Endodermal cell (in vitro differentiated cells): ENCODE measurements at regions not wholly inside any gene's neighbourhood (a gene's known extent, or its start where the extent isn't known, plus 50 kb on each side); places are given as distances from the start of the nearest gene placed in this dataset.

Experiments
- DNase-seq: peaks from one replicate; pipeline ENCODE4 v3.0.0-alpha.2; 2017
- H3K27ac ChIP-seq: 2 replicates; pipeline ENCODE4 v1.5.1; 2013; ENCODE audit warnings: mild to moderate bottlenecking, low read depth, low read length, moderate library complexity
- H3K27me3 ChIP-seq: 2 replicates; pipeline ENCODE4 v1.6.1; 2013; ENCODE audit warnings: mild to moderate bottlenecking, low read length, moderate library complexity; ENCODE audit not compliant: insufficient read depth, control insufficient read depth, poor library complexity, severe bottlenecking
- H3K36me3 ChIP-seq: 2 replicates; pipeline ENCODE4 v1.7.0; 2013; ENCODE audit warnings: mild to moderate bottlenecking, low read length, moderate library complexity; ENCODE audit not compliant: control insufficient read depth, insufficient read depth
- H3K4me1 ChIP-seq: one replicate; pipeline ENCODE4 v1.7.0; 2013; ENCODE audit warnings: low read length; ENCODE audit not compliant: control insufficient read depth, insufficient read depth
- H3K4me3 ChIP-seq: 2 replicates; pipeline ENCODE4 v1.5.1; 2013; ENCODE audit warnings: mild to moderate bottlenecking, low read length, moderate library complexity
- H3K9ac ChIP-seq: 2 replicates; pipeline ENCODE4 v1.6.1; 2013; ENCODE audit warnings: mild to moderate bottlenecking, low read length, moderate library complexity; ENCODE audit not compliant: poor library complexity, severe bottlenecking; ENCODE audit errors: extremely low read depth
- H3K9me3 ChIP-seq: 2 replicates; pipeline ENCODE4 v1.6.1; 2013; ENCODE audit warnings: mild to moderate bottlenecking, low read length, moderate library complexity; ENCODE audit not compliant: control insufficient read depth
- H3K27ac Mint-ChIP-seq: 2 replicates; pipeline ENCODE4 v1.8.0; 2020; ENCODE audit warnings: mixed read lengths
- H3K27me3 Mint-ChIP-seq: 2 replicates; pipeline ENCODE4 v1.8.0; 2021; ENCODE audit warnings: mild to moderate bottlenecking, mixed read lengths; ENCODE audit not compliant: insufficient read depth
- H3K36me3 Mint-ChIP-seq: 2 replicates; pipeline ENCODE4 v1.8.0; 2020; ENCODE audit warnings: low read depth, mixed read lengths
- H3K4me1 Mint-ChIP-seq: 2 replicates; pipeline ENCODE4 v1.8.0; 2020; ENCODE audit warnings: mixed read lengths
- H3K4me3 Mint-ChIP-seq: 2 replicates; pipeline ENCODE4 v1.8.0; 2020; ENCODE audit warnings: mild to moderate bottlenecking, moderate library complexity, mixed read lengths
- H3K9me3 Mint-ChIP-seq: 2 replicates; pipeline ENCODE4 v1.8.0; 2020; ENCODE audit warnings: mild to moderate bottlenecking, mixed read lengths
- CTCF ChIP-seq: fragments of 200-600 bp; sonication (generic); conservative IDR thresholded peaks from 2 replicates; pipeline ENCODE4 v1.5.0; 2021; ENCODE audit warnings: antibody characterized with exemption, mild to moderate bottlenecking
- WGBS, 2 experiments: methylation state at CpG; one replicate each; pipeline versions ENCODE4 v1.1.5 to v1.1.7; 2013; ENCODE audit warnings: missing lambda C conversion rate in 2 of 2, mixed read lengths in 1 of 2; ENCODE audit not compliant: insufficient coverage in 1 of 2, insufficient read length in 1 of 2; 5-methylcytosine and 5-hydroxymethylcytosine counted together

DNA sequence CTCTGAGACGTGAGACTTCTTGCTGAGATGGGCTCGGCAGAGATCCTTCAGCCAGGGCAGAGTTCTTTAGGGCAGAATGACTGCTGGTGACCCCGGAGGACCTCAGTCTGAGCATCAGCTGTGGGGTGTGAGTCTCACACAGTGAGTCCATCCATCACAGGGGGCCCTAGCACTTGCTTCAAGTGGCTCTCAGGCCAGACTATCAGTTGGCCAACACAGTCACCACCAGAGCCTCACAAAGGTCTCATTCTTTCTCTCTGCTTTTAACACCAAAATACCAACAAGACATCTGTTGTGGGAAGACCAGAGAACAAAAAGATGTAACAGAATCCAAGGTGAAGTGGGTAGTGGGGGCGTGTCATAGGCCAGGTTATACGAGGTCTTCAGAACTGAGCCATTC, 345.6 kb upstream of the NRP1 start:
- Mint-ChIP-seq H3K27ac (no peak overlapping the region), H3K27me3 (peaks cover 3% of the 10 kb centered on the region), H3K36me3 (peaks cover 3% of the 10 kb centered on the region), H3K4me1 (no peaks in the 10 kb centered on the region), H3K4me3 (no peak overlapping the region), H3K9me3 (peaks cover 17% of the 10 kb centered on the region)
- Histone ChIP-seq H3K9ac (no peak overlapping the region), H3K27me3 (no peaks in the 10 kb centered on the region), H3K27ac (no peak overlapping the region), H3K36me3 (no peaks in the 10 kb centered on the region), H3K4me3 (no peak overlapping the region), H3K9me3 (no peaks in the 10 kb centered on the region), H3K4me1 (no peaks in the 10 kb centered on the region)
- TF ChIP-seq CTCF: no peak
- 82 to 100% methylated on average over 1 to 5 of the region's 5 CpGs for WGBS, 2 experiments
- DNase-seq: no peak

DNA sequence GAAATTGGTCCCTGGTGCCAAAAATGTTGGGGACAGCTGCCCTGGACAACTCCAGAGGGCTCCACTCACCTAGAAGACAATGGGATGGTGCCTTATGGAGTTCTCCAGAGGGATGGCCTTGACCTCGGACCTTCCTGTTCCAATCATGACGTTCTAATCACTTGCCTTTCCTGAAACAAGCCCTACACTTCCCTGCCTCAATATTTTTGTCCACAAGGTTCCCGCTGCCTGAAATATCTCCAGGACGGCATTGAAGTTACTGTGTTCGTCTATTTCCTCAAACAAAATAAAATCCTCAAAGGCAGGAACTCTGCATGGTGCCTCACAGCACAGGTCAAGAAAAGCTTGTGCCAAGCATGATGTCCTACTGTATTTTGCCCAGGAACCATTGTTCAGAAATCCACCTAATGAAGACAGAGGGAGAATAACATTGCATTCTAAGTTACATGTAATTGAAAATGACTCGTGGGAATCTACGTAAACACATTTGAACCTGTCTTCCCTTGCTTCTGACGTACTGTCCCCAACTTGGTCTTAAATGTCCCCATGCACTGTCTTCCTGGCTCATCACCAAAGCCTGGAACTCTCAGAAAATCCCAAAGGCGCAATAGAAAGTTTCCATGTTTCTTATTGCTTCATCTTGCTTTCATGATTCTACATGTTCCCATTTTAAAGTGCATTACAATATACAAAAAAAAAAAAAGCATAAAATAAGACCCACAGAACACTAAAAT, 342.3 kb upstream of the NRP1 start:
- H3K27me3 Mint-ChIP-seq: peaks cover 3% of the 10 kb centered on the region
- H3K4me3 Mint-ChIP-seq: no peak overlapping the region
- peaks cover 17% of the 10 kb centered on the region for H3K9me3 Mint-ChIP-seq
- TF ChIP-seq CTCF: no peak
- H3K36me3 Mint-ChIP-seq: peaks cover 3% of the 10 kb centered on the region
- Histone ChIP-seq H3K27me3 (no peaks in the 10 kb centered on the region), H3K9me3 (no peaks in the 10 kb centered on the region), H3K4me1 (no peaks in the 10 kb centered on the region), H3K9ac (no peak overlapping the region), H3K36me3 (no peaks in the 10 kb centered on the region), H3K27ac (no peak overlapping the region), H3K4me3 (no peak overlapping the region)
- no peak for DNase-seq
- peaks cover 5% of the 10 kb centered on the region for H3K4me1 Mint-ChIP-seq
- H3K27ac Mint-ChIP-seq: no peak overlapping the region
- 93 to 98% methylated on average over 8 to 9 of the region's 9 CpGs for WGBS, 2 experiments

DNA sequence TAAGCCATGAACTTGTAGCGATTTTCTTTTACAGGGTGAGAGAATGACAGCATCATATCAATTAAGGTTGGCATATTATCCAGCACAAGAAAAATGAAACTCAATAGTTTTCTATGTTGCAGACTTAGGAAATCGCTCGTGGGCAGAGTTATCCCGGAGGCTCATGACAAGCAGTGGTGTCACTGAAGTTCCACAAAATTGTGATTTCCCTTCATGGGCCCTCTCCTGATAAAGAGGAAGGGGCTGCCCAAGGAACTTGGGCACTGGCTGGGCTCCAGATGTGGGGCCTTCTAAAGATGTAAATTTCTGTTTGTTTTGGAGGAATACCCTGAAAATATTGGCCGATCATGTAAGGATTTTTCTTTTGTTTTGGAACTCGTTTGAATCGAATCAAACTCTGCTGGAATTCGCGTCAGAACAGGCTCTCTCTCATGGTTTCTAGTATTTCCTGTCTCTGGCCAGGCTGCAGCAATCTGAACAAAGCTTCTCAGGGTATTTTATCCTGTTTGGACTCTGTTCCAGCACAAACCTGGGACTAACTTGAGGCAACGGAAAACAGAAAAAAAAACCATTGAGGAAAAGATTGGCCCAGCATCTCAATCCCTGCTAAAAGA, 340.6 kb upstream of the NRP1 start:
- Mint-ChIP-seq H3K4me1 (peaks cover 7% of the 10 kb centered on the region), H3K4me3 (no peak overlapping the region), H3K9me3 (peaks cover 17% of the 10 kb centered on the region), H3K36me3 (peaks cover 3% of the 10 kb centered on the region), H3K27me3 (peaks cover 3% of the 10 kb centered on the region), H3K27ac (no peak overlapping the region)
- Histone ChIP-seq H3K36me3 (no peaks in the 10 kb centered on the region), H3K9ac (no peak overlapping the region), H3K27ac (no peak overlapping the region), H3K27me3 (no peaks in the 10 kb centered on the region), H3K4me1 (no peaks in the 10 kb centered on the region), H3K4me3 (no peak overlapping the region), H3K9me3 (no peaks in the 10 kb centered on the region)
- 91 to 96% methylated on average over 8 to 10 of the region's 10 CpGs for WGBS, 2 experiments
- no peak for DNase-seq
- no peak for TF ChIP-seq CTCF
